ENCODE measurements at regions not wholly inside any gene's neighbourhood (a gene's known extent, or its start where the extent isn't known, plus 50 kb on each side); places are given as distances from the start of the nearest gene placed in this dataset.
"Not testable (repeated sequence)": the region's sequence is repeated elsewhere in the genome, so short reads cannot be mapped to it uniquely, and the experiment has no call there.

- no peaks in the 10 kb centered on the region for H3K36me3 ChIP-seq (replicated peaks; ENCODE audit: control insufficient read depth, insufficient read depth, low read length)
- DNase-seq, result no peak
- no peaks in the 10 kb centered on the region for H3K27me3 ChIP-seq (ENCODE audit: control insufficient read depth, insufficient read depth, low read length)
- H3K4me3 ChIP-seq (ENCODE audit: insufficient read depth, low read depth, low read length), result no peak overlapping the region
Measured at GRCh38 chr2:64910972-64911433, 78.2 kb upstream of the SLC1A4 start.

- Histone ChIP-seq H3K36me3 (replicated peaks; ENCODE audit: control insufficient read depth, insufficient read depth, low read length) (no peaks in the 10 kb centered on the region), H3K27me3 (ENCODE audit: control insufficient read depth, insufficient read depth, low read length) (no peaks in the 10 kb centered on the region), H3K4me3 (ENCODE audit: insufficient read depth, low read depth, low read length) (no peak overlapping the region)
- DNase-seq, result peak; percentile 38
Measured at GRCh38 chr2:64913357-64913869, 75.8 kb upstream of the SLC1A4 start.

GRCh38 chr2:64914247-64914646 lies 75.0 kb upstream of the SLC1A4 start:
- no peaks in the 10 kb centered on the region for H3K27me3 ChIP-seq (ENCODE audit: control insufficient read depth, insufficient read depth, low read length)
- no peak for DNase-seq
- H3K4me3 ChIP-seq (ENCODE audit: insufficient read depth, low read depth, low read length), result no peak overlapping the region
- no peaks in the 10 kb centered on the region for H3K36me3 ChIP-seq (replicated peaks; ENCODE audit: control insufficient read depth, insufficient read depth, low read length)

DNA sequence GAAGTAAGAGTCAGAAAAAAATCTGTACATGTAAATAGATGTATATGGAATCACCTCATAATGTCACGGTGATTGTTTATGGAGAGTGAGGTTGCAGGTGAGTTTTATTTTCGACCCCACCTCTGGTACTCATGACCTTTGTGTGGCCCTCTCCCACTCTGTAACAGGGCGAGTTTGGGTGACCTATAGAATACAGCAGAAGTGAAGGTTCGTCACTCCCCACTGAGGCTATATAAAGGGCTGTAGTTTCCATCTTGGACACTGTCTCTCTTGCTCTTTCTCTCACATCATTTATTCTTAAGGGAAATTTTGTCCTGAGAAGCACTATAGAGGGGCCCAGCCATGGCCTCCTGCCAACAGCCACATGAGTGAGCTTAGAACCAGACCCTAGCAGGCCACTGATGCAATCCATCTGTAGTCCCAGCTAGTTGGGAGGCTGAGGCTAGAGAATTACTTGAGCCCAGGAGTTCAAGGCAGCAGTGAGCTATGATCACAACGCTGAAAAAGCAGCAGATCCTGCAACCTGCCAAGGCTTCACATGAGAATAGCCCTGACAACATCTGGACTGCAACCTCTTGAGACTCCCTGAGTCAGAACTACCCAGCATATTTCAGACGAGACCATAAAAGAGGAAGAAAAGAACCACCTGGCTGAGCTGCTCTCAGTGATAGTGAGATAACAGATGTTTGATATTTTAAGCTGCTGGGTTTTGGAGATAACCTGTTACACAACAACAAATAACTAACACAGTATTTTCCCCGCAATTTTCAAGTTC lies 74.3 kb upstream of the SLC1A4 start:
- no peak overlapping the region for H3K4me3 ChIP-seq (ENCODE audit: insufficient read depth, low read depth, low read length)
- H3K27me3 ChIP-seq (ENCODE audit: control insufficient read depth, insufficient read depth, low read length), result no peaks in the 10 kb centered on the region
- DNase-seq, result no peak
- no peaks in the 10 kb centered on the region for H3K36me3 ChIP-seq (replicated peaks; ENCODE audit: control insufficient read depth, insufficient read depth, low read length)

DNA sequence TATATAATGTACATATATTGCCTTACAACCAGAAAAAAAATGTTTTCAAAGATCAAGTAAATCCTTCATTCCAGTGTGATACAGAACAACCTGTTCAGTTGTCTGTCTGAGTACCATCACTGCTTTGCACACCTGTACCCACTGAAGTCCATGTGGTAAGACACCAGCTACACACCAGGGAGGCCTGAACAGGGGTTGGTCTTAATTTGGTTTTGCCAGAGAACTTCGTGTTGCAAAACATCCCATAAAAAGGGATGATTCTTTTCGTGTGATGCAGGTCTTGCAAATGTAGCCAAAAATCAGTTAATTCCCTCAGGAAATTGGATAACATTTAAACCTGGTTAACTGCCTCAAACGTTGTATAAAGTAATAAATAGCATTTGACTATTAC lies 73.7 kb upstream of the SLC1A4 start:
- DNase-seq, result no peak
- no peaks in the 10 kb centered on the region for H3K36me3 ChIP-seq (replicated peaks; ENCODE audit: control insufficient read depth, insufficient read depth, low read length)
- no peaks in the 10 kb centered on the region for H3K27me3 ChIP-seq (ENCODE audit: control insufficient read depth, insufficient read depth, low read length)
- no peak overlapping the region for H3K4me3 ChIP-seq (ENCODE audit: insufficient read depth, low read depth, low read length)

DNA sequence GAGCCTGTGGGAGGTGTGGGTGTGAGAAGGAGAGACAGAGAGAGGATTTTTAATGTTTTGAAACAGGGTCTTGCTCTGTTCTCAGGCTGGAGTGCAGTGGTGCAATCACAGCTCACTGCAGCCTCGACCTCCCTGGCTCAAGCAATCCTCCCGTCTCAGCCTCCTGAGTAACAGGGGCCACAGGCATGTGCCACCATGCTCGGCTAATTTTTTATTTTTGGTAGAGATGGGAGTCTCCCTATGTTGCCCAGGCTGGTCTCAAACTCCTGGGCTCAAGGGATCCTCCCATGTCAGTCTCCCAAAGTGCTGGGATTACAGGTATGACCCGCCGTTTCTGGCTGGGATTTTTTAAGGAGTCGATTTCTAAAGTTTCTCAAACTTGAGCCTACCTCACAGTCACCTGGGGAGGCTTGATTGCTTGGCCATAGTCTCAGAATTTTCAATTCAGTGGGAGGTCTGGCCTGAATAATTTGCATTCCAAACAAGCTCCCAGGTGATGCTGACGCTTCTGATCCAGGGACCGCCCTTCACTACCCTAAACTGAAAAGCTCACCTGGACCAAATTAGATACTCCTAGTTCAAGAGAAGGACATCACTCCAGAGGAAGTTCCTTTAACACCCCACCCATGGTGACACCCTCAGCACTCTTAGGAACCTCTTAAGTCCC lies 70.8 kb upstream of the SLC1A4 start:
- H3K27me3 ChIP-seq (ENCODE audit: control insufficient read depth, insufficient read depth, low read length), result no peaks in the 10 kb centered on the region
- no peak overlapping the region for H3K4me3 ChIP-seq (ENCODE audit: insufficient read depth, low read depth, low read length)
- DNase-seq, result peak; percentile 58
- H3K36me3 ChIP-seq (replicated peaks; ENCODE audit: control insufficient read depth, insufficient read depth, low read length), result no peaks in the 10 kb centered on the region

GRCh38 chr2:64919261-64919660 lies 69.9 kb upstream of the SLC1A4 start:
- Histone ChIP-seq H3K4me3 (ENCODE audit: insufficient read depth, low read depth, low read length) (no peak overlapping the region), H3K36me3 (replicated peaks; ENCODE audit: control insufficient read depth, insufficient read depth, low read length) (no peaks in the 10 kb centered on the region), H3K27me3 (ENCODE audit: control insufficient read depth, insufficient read depth, low read length) (no peaks in the 10 kb centered on the region)
- DNase-seq, result no peak

DNA sequence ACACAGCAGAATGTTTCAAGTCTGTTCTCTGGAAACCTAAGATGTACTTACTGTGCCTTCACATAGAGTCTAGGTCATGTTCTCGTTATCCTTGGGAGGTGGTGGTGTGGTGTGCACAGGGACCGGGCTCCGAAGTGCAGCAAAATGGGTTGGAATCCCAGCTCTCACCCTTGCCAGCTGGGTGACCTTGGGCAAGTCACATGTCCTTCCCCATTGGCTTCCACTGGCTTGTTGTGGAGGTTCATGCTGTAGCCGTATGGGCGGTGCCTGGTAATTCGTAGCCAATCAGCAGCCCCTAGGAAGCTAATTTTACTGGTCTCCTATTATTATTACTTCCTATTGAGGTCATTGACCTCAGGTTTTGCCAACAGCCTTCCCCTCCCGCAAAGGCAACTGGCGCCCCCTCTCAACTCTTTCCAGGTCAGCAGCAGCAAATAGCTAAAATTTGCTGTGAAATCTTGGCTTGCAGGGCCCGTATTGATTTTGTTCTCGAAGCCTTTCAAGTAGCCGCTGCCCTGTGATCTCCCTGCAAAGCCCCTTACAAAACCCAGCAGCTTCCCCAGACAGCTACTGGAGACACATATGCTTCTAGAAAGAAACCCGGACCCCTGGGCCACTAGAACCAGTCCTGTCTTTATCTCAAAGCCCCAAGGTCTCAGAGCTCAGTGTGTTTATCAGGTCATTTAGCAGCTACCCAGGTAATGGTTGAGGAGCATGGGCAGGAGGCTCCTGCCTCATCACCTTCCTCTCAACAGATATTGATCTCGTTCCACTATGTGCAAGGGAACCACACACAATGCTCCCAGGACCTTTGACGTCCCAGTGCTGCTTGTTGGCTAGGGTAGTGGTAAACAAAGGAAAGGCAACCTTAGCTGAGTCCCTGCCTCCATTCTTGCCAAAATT lies 66.5 kb upstream of the SLC1A4 start:
- Histone ChIP-seq H3K4me3 (ENCODE audit: insufficient read depth, low read depth, low read length) (no peak overlapping the region), H3K36me3 (replicated peaks; ENCODE audit: control insufficient read depth, insufficient read depth, low read length) (no peaks in the 10 kb centered on the region), H3K27me3 (ENCODE audit: control insufficient read depth, insufficient read depth, low read length) (no peaks in the 10 kb centered on the region)
- peak; percentile 53 for DNase-seq

DNA sequence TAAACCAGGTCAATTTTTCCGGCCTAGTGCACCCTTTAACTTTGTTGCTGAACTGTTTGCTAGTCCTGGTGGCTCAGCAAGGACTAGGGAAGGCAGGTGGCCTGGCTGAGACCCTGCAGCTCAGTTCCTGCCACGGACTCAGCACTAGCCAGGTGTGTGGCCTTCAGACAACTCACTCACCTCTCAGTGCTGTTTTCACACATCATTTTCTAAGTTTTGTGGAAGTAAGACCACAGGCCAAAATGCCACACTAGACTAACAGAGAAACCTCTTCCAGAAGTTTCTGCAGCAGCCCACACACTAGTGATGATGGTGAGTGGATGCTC lies 65.9 kb upstream of the SLC1A4 start:
- Histone ChIP-seq H3K27me3 (ENCODE audit: control insufficient read depth, insufficient read depth, low read length) (no peaks in the 10 kb centered on the region), H3K36me3 (replicated peaks; ENCODE audit: control insufficient read depth, insufficient read depth, low read length) (no peaks in the 10 kb centered on the region), H3K4me3 (ENCODE audit: insufficient read depth, low read depth, low read length) (no peak overlapping the region)
- DNase-seq, result no peak

DNA sequence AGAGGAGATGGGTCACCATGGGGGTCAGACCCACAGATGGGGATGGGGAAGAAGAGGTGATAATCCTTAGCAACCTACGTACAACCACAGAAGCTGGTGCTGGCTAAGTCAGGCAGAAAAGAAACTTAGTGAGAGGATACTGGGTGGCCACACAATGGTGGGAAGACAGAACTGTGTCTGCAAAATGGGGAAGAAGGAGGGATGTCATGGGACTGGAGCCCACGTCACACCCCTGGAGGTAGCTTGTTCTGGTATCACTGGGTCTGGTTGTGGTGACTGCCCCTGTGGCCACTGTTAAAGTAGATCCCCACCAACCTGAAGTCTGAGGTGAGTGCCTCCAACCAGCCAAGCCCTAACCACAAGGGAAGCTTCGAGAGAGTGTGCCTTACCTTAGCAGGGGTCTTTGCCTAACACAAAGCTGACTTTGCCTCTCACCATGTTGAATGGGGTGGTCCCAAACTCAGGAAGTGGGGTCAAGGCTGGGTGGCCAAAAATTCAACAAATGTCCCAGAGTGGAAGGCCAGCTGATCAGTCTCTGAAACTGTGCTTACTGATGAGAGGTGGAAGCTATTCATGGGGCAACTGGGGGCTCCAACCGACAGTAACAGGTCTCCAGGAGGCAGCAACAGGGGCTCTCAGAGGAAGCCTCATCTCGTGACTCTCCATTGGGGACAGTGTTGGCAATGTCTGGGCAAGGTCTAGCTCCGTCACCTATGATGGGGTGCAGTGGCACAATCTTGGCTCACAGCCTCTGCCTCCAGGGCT lies 64.8 kb upstream of the SLC1A4 start:
- DNase-seq, result no peak

DNA sequence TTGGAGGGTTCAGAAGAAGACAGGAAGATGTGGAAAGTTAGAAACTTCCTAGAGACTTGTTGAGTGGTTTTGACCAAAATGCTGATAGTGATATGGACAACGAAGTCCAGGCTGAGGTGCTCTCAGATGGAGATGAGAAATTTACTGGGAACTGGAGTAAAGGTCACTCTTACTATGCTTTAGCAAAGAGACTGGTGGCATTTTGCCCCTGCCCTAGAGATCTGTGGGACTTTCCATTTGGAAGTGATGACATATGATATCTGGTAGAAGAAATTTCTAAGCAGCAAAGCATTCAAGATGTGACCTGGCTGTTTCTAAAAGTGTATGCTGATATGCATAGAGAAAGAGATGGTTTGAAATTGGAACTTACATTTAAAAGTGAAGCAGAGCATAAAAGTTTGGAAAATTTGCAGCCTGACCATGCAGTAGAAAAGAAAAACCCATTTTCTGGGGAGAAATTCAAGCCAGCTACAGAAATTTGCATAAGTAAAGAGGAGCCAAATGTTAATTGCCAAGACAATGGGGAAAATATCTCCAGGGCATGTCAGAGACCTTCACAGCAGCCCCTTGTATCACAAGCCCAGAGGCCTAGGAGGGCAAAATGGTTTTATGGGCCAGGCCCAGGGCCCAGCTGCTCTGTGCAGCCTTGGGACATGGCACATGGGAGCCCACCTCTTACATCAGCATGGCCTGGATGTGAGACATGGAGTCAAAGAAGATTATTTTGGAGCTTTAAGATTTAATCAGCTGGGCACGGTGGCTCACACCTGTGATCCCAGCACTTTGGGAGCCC lies 63.1 kb upstream of the SLC1A4 start:
- H3K36me3 ChIP-seq (replicated peaks; ENCODE audit: control insufficient read depth, insufficient read depth, low read length); H3K27me3 ChIP-seq (ENCODE audit: control insufficient read depth, insufficient read depth, low read length); DNase-seq; H3K4me3 ChIP-seq (ENCODE audit: insufficient read depth, low read depth, low read length): not testable (repeated sequence)

More for the DNA sequence above, 64.8 kb upstream of the SLC1A4 start:
- Histone ChIP-seq H3K36me3 (replicated peaks; ENCODE audit: control insufficient read depth, insufficient read depth, low read length) (no peaks in the 10 kb centered on the region), H3K4me3 (ENCODE audit: insufficient read depth, low read depth, low read length) (no peak overlapping the region), H3K27me3 (ENCODE audit: control insufficient read depth, insufficient read depth, low read length) (no peaks in the 10 kb centered on the region)

- H3K27me3 ChIP-seq (ENCODE audit: control insufficient read depth, insufficient read depth, low read length), result no peaks in the 10 kb centered on the region
- DNase-seq, result no peak
- no peak overlapping the region for H3K4me3 ChIP-seq (ENCODE audit: insufficient read depth, low read depth, low read length)
- H3K36me3 ChIP-seq (replicated peaks; ENCODE audit: control insufficient read depth, insufficient read depth, low read length), result no peaks in the 10 kb centered on the region
Measured at GRCh38 chr2:64928813-64929212, 60.4 kb upstream of the SLC1A4 start.

- Histone ChIP-seq H3K36me3 (replicated peaks; ENCODE audit: control insufficient read depth, insufficient read depth, low read length) (no peaks in the 10 kb centered on the region), H3K4me3 (ENCODE audit: insufficient read depth, low read depth, low read length) (no peak overlapping the region), H3K27me3 (ENCODE audit: control insufficient read depth, insufficient read depth, low read length) (no peaks in the 10 kb centered on the region)
- no peak for DNase-seq
Measured at GRCh38 chr2:64929333-64929732, 59.9 kb upstream of the SLC1A4 start.
